KMS-11 (cell line): ENCODE measurements at regions not wholly inside any gene's neighbourhood (a gene's known extent, or its start where the extent isn't known, plus 50 kb on each side); places are given as distances from the start of the nearest gene placed in this dataset.

Experiments used
- H2AFZ ChIP-seq: fragments of 200-600 bp; sonication (generic); 2 replicates; pipeline ENCODE4 v1.6.1; 2016; ENCODE audit warnings: antibody characterized with exemption, mixed run types, low read depth
- H3K27ac ChIP-seq: fragments of 200-600 bp; sonication (generic); 2 replicates; pipeline ENCODE4 v1.6.1; 2016; ENCODE audit warnings: mild to moderate bottlenecking, mixed run types
- H3K27me3 ChIP-seq: fragments of 200-600 bp; sonication (generic); 2 replicates; pipeline ENCODE4 v1.6.1; 2017; ENCODE audit warnings: mild to moderate bottlenecking, low read depth, mixed run types, moderate library complexity; ENCODE audit not compliant: insufficient read depth
- H3K36me3 ChIP-seq: fragments of 200-600 bp; sonication (generic); 2 replicates; pipeline ENCODE4 v1.6.1; 2017; ENCODE audit warnings: mild to moderate bottlenecking, mixed run types; ENCODE audit not compliant: insufficient read depth
- H3K4me1 ChIP-seq: fragments of 200-600 bp; sonication (generic); 2 replicates; pipeline ENCODE4 v1.6.1; 2016; ENCODE audit warnings: mild to moderate bottlenecking, low read depth, mixed run types; ENCODE audit not compliant: poor library complexity, severe bottlenecking
- H3K4me2 ChIP-seq: fragments of 200-600 bp; sonication (generic); 2 replicates; pipeline ENCODE4 v1.7.0; 2016; ENCODE audit warnings: mild to moderate bottlenecking, mixed run types
- H3K4me3 ChIP-seq: fragments of 200-600 bp; sonication (generic); IDR thresholded peaks from 2 replicates; pipeline ENCODE4 v1.6.1; 2017; ENCODE audit warnings: low read depth, low read length, mixed read lengths; ENCODE audit not compliant: insufficient read depth
- H3K79me2 ChIP-seq: fragments of 200-600 bp; sonication (generic); 2 replicates; pipeline ENCODE4 v1.6.1; 2016; ENCODE audit warnings: low read depth, mixed run types; ENCODE audit not compliant: insufficient read depth
- H3K9ac ChIP-seq: fragments of 200-600 bp; sonication (generic); 2 replicates; pipeline ENCODE4 v1.6.1; 2016; ENCODE audit warnings: mild to moderate bottlenecking, mixed run types
- H4K20me1 ChIP-seq: fragments of 200-600 bp; sonication (generic); 2 replicates; pipeline ENCODE4 v1.6.1; 2016; ENCODE audit warnings: mild to moderate bottlenecking, mixed run types; ENCODE audit not compliant: insufficient read depth
- CTCF ChIP-seq: fragments of 200-600 bp; sonication (generic); conservative IDR thresholded peaks from 2 replicates; pipeline ENCODE4 v1.6.1; 2017; ENCODE audit warnings: low read depth, mild to moderate bottlenecking, antibody characterized with exemption, low read length, moderate library complexity, mixed read lengths

GRCh38 chr10:78302989-78303854 is 269.6 kb downstream of the RPS24 start:
- peaks cover 17% of the 10 kb centered on the region for H3K4me1 ChIP-seq
- H2AFZ ChIP-seq, result peak overlapping the region; percentile 88
- no peaks in the 10 kb centered on the region for H3K36me3 ChIP-seq
- TF ChIP-seq CTCF, result peak; percentile 58
- peak overlapping the region; percentile 84 for H3K4me2 ChIP-seq
- H4K20me1 ChIP-seq, result no peaks in the 10 kb centered on the region
- H3K27ac ChIP-seq, result peak overlapping the region; percentile 81
- H3K79me2 ChIP-seq, result no peaks in the 10 kb centered on the region
- peak overlapping the region; percentile 79 for H3K9ac ChIP-seq
- H3K27me3 ChIP-seq, result no peaks in the 10 kb centered on the region
- H3K4me3 ChIP-seq, result no peak overlapping the region

- H3K79me2 ChIP-seq, result no peaks in the 10 kb centered on the region
- peak overlapping the region; percentile 87 for H2AFZ ChIP-seq
- H3K27ac ChIP-seq, result no peak overlapping the region
- H3K9ac ChIP-seq, result no peak overlapping the region
- H3K4me2 ChIP-seq, result no peak overlapping the region
- H3K4me1 ChIP-seq, result peaks cover 17% of the 10 kb centered on the region
- H3K36me3 ChIP-seq, result no peaks in the 10 kb centered on the region
- TF ChIP-seq CTCF, result no peak
- H4K20me1 ChIP-seq, result no peaks in the 10 kb centered on the region
- no peaks in the 10 kb centered on the region for H3K27me3 ChIP-seq
- H3K4me3 ChIP-seq, result no peak overlapping the region
Measured at GRCh38 chr10:78304091-78305045, 270.7 kb downstream of the RPS24 start.

GRCh38 chr10:78305311-78305710 is 271.6 kb downstream of the RPS24 start:
- Histone ChIP-seq H3K4me3 (no peak overlapping the region), H3K4me1 (peaks cover 17% of the 10 kb centered on the region), H3K27me3 (no peaks in the 10 kb centered on the region), H3K4me2 (no peak overlapping the region), H4K20me1 (no peaks in the 10 kb centered on the region), H3K27ac (no peak overlapping the region), H2AFZ (no peak overlapping the region), H3K9ac (no peak overlapping the region), H3K79me2 (no peaks in the 10 kb centered on the region), H3K36me3 (no peaks in the 10 kb centered on the region)
- no peak for TF ChIP-seq CTCF

- Histone ChIP-seq H3K4me1 (peaks cover 17% of the 10 kb centered on the region), H3K79me2 (no peaks in the 10 kb centered on the region), H3K36me3 (no peaks in the 10 kb centered on the region), H3K9ac (no peak overlapping the region), H2AFZ (no peak overlapping the region), H4K20me1 (no peaks in the 10 kb centered on the region), H3K4me3 (no peak overlapping the region), H3K4me2 (no peak overlapping the region), H3K27me3 (no peaks in the 10 kb centered on the region), H3K27ac (no peak overlapping the region)
- TF ChIP-seq CTCF, result no peak
Measured at GRCh38 chr10:78306358-78306757, 272.7 kb downstream of the RPS24 start.
